ENCODE measurements at regions not wholly inside any gene's neighbourhood (a gene's known extent, or its start where the extent isn't known, plus 50 kb on each side); places are given as distances from the start of the nearest gene placed in this dataset.

DNA sequence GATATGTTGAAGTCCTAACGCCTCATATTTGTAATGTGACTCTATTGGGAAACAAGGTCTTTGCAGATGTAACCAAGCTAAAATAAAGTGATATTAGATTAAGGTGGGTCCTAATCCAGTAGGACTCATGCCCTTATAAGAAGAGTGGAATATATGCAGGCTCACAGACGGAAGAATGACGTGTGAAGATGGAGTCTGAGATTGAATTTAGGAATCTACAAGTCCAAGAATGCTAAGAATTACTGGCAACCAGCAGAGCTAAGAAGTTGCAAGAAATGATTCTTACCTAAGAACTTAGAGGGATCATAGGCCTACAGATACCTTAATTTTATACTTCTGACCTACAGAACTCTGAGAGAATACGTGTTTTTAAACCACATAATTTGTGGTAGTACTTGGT lies 350.0 kb upstream of the ST8SIA4 start:
- no peak overlapping the region for H2AFZ ChIP-seq (ENCODE audit: low read depth)
- no peaks in the 10 kb centered on the region for H3K79me2 ChIP-seq (ENCODE audit: insufficient read depth)
- H3K4me3 ChIP-seq (ENCODE audit: low read depth in 2 of 2, low read length in 1 of 2), result no peak overlapping the region
- POLR2A ChIA-PET, result no interaction called here
- no peaks in the 10 kb centered on the region for H4K20me1 ChIP-seq (ENCODE audit: insufficient read depth)
- no peaks in the 10 kb centered on the region for H3K9me2 ChIP-seq
- H3K9ac ChIP-seq, result no peak overlapping the region
- CTCF ChIA-PET, result no interaction called here
- no peak for DNase-seq
- no peak overlapping the region for H3K4me2 ChIP-seq
- no peaks in the 10 kb centered on the region for H3K4me1 ChIP-seq (ENCODE audit: control insufficient read depth in 1 of 2, insufficient read depth in 2 of 2, low read depth in 1 of 2, low read length in 1 of 2)
- TF ChIP-seq RFX5 (IDR thresholded peaks at IDR 0.05; ENCODE audit: low read length), result no peak
- no peak for TF ChIP-seq GATA2 (CRISPR knock-in tag; IDR thresholded peaks at IDR 0.05)
- TF ChIP-seq GABPA (IDR thresholded peaks at IDR 0.05; ENCODE audit: low read depth), result no peak
- TF ChIP-seq, protein P1, sequence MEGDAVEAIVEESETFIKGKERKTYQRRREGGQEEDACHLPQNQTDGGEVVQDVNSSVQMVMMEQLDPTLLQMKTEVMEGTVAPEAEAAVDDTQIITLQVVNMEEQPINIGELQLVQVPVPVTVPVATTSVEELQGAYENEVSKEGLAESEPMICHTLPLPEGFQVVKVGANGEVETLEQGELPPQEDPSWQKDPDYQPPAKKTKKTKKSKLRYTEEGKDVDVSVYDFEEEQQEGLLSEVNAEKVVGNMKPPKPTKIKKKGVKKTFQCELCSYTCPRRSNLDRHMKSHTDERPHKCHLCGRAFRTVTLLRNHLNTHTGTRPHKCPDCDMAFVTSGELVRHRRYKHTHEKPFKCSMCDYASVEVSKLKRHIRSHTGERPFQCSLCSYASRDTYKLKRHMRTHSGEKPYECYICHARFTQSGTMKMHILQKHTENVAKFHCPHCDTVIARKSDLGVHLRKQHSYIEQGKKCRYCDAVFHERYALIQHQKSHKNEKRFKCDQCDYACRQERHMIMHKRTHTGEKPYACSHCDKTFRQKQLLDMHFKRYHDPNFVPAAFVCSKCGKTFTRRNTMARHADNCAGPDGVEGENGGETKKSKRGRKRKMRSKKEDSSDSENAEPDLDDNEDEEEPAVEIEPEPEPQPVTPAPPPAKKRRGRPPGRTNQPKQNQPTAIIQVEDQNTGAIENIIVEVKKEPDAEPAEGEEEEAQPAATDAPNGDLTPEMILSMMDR (IDR thresholded peaks at IDR 0.05), result no peak
- H3K27ac ChIP-seq (ENCODE audit: low read depth in 2 of 2, low read length in 1 of 2), result no peak overlapping the region
- no peaks in the 10 kb centered on the region for H3F3A ChIP-seq (replicated peaks; ENCODE audit: insufficient read depth)
- peaks cover 4% of the 10 kb centered on the region; the same call in 1 of the 2 replicates for H3K9me3 ChIP-seq
- no peaks in the 10 kb centered on the region for H3K36me3 ChIP-seq (replicated peaks in 1 of 2; ENCODE audit: control insufficient read depth in 1 of 2, insufficient read depth in 2 of 2, low read length in 1 of 2)
- 11% methylated on average over 4 of the region's 4 CpGs for WGBS (ENCODE audit: low lambda C conversion rate)
- no peaks in the 10 kb centered on the region for H3K27me3 ChIP-seq (ENCODE audit: insufficient read depth)

DNA sequence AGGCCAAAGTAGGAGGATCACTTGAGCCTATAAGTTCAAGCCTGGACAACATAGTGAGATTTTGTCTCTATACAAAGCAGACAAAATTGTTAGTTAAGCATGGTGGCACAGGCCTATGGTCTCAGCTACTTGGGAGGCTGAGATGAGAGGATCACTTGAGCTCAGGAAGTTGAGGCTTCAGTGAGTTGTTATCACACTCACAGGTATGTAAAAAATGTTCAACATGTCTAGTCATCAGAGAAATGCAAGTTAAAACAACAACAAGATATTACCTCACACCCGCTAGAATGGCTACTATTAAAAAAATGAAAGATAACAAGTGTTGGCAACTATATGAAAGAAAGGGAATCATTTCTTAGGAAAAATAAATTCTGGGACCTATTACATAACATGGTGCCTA lies 341.5 kb upstream of the ST8SIA4 start:
- Histone ChIP-seq H3K4me3 (ENCODE audit: low read depth in 2 of 2, low read length in 1 of 2) (no peak overlapping the region), H2AFZ (ENCODE audit: low read depth) (no peak overlapping the region), H3K79me2 (ENCODE audit: insufficient read depth) (no peaks in the 10 kb centered on the region), H3K36me3 (replicated peaks in 1 of 2; ENCODE audit: control insufficient read depth in 1 of 2, insufficient read depth in 2 of 2, low read length in 1 of 2) (no peaks in the 10 kb centered on the region), H3K9ac (no peak overlapping the region), H3K27ac (ENCODE audit: low read depth in 2 of 2, low read length in 1 of 2) (no peak overlapping the region), H3F3A (replicated peaks; ENCODE audit: insufficient read depth) (no peaks in the 10 kb centered on the region), H3K9me3 (peaks cover 4% of the 10 kb centered on the region; the same call in 1 of the 2 replicates), H4K20me1 (ENCODE audit: insufficient read depth) (no peaks in the 10 kb centered on the region), H3K9me2 (no peaks in the 10 kb centered on the region), H3K4me1 (ENCODE audit: control insufficient read depth in 1 of 2, insufficient read depth in 2 of 2, low read depth in 1 of 2, low read length in 1 of 2) (no peaks in the 10 kb centered on the region), H3K27me3 (ENCODE audit: insufficient read depth) (no peaks in the 10 kb centered on the region), H3K4me2 (no peak overlapping the region)
- ChIA-PET CTCF (no interaction called here), POLR2A (no interaction called here)
- TF ChIP-seq, protein P2, sequence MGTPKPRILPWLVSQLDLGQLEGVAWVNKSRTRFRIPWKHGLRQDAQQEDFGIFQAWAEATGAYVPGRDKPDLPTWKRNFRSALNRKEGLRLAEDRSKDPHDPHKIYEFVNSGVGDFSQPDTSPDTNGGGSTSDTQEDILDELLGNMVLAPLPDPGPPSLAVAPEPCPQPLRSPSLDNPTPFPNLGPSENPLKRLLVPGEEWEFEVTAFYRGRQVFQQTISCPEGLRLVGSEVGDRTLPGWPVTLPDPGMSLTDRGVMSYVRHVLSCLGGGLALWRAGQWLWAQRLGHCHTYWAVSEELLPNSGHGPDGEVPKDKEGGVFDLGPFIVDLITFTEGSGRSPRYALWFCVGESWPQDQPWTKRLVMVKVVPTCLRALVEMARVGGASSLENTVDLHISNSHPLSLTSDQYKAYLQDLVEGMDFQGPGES (IDR thresholded peaks at IDR 0.05; ENCODE audit: low read depth, low read length), result no peak
- TF ChIP-seq POLR2AphosphoS5 (IDR thresholded peaks at IDR 0.05; ENCODE audit: low read depth, low read length) (no peak), NFIC (IDR thresholded peaks at IDR 0.05; ENCODE audit: borderline replicate concordance) (no peak), RXRA (IDR thresholded peaks at IDR 0.05; ENCODE audit: borderline replicate concordance, low read depth) (no peak)
- no peak for DNase-seq
- WGBS (ENCODE audit: low lambda C conversion rate), result 18% methylated on average over 1 of the region's 1 CpG

DNA sequence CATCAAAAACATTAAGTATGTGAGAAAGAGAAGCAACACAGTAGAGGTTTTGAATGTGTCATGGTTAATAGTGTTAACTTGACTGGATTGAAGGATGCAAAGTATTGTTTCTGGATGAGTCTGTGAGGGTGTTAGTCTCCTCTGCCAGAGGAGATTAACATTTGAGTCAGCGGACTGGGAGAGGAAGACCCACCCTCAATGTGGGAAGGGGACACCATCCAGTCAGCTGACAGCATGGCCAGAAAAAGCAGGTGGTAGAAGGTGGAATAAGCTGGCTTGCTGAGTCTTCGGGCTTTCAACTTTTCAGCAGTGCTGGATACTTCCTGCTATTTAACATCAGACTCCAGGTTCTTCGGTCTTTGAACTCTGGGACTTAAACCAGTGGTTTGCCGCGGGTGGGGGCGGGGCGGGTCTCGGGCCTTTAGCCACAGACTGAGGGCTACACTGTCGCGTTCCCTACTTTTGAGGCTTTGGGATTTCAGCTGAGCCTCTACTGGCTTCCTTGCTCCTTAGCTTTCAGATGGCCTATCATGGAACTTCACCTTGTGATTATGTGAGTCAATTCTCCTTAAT lies 309.9 kb upstream of the ST8SIA4 start:
- Histone ChIP-seq H3F3A (replicated peaks; ENCODE audit: insufficient read depth) (no peaks in the 10 kb centered on the region), H3K79me2 (ENCODE audit: insufficient read depth) (no peaks in the 10 kb centered on the region), H3K4me3 (ENCODE audit: low read depth in 2 of 2, low read length in 1 of 2) (no peak overlapping the region), H3K9me3 (no peaks in the 10 kb centered on the region), H3K4me1 (ENCODE audit: control insufficient read depth in 1 of 2, insufficient read depth in 2 of 2, low read depth in 1 of 2, low read length in 1 of 2) (no peaks in the 10 kb centered on the region), H4K20me1 (ENCODE audit: insufficient read depth) (no peaks in the 10 kb centered on the region), H2AFZ (ENCODE audit: low read depth) (no peak overlapping the region), H3K36me3 (replicated peaks in 1 of 2; ENCODE audit: control insufficient read depth in 1 of 2, insufficient read depth in 2 of 2, low read length in 1 of 2) (no peaks in the 10 kb centered on the region), H3K9ac (no peak overlapping the region), H3K9me2 (no peaks in the 10 kb centered on the region; the same call in 1 of the 2 replicates), H3K27ac (ENCODE audit: low read depth in 2 of 2, low read length in 1 of 2) (no peak overlapping the region), H3K4me2 (no peak overlapping the region), H3K27me3 (ENCODE audit: insufficient read depth) (no peaks in the 10 kb centered on the region)
- POLR2A ChIA-PET, result no interaction called here
- CTCF ChIA-PET, result no interaction called here
- DNase-seq, result no peak
- 69% methylated on average over 10 of the region's 10 CpGs for WGBS (ENCODE audit: low lambda C conversion rate)
- TF ChIP-seq, protein P3, sequence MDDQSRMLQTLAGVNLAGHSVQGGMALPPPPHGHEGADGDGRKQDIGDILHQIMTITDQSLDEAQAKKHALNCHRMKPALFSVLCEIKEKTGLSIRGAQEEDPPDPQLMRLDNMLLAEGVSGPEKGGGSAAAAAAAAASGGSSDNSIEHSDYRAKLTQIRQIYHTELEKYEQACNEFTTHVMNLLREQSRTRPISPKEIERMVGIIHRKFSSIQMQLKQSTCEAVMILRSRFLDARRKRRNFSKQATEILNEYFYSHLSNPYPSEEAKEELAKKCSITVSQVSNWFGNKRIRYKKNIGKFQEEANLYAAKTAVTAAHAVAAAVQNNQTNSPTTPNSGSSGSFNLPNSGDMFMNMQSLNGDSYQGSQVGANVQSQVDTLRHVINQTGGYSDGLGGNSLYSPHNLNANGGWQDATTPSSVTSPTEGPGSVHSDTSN (IDR thresholded peaks at IDR 0.05), result no peak
- TF ChIP-seq MEF2A (IDR thresholded peaks at IDR 0.05; ENCODE audit: borderline replicate concordance, low read depth) (no peak), RAD21 (IDR thresholded peaks at IDR 0.05; ENCODE audit: low read length) (no peak), TCF12 (IDR thresholded peaks at IDR 0.05) (no peak), JUND (IDR thresholded peaks at IDR 0.05) (no peak), TEAD4 (IDR thresholded peaks at IDR 0.05; ENCODE audit: borderline replicate concordance, insufficient read depth) (no peak)
- TF ChIP-seq, protein P4, sequence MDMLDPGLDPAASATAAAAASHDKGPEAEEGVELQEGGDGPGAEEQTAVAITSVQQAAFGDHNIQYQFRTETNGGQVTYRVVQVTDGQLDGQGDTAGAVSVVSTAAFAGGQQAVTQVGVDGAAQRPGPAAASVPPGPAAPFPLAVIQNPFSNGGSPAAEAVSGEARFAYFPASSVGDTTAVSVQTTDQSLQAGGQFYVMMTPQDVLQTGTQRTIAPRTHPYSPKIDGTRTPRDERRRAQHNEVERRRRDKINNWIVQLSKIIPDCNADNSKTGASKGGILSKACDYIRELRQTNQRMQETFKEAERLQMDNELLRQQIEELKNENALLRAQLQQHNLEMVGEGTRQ (IDR thresholded peaks at IDR 0.05; ENCODE audit: borderline replicate concordance, low read depth, low read length), result no peak
- TF ChIP-seq, protein P2 (IDR thresholded peaks at IDR 0.05; ENCODE audit: low read depth, low read length), result no peak

Measured in SK-N-SH (cell line).